ENCODE measurements at regions not wholly inside any gene's neighbourhood (a gene's known extent, or its start where the extent isn't known, plus 50 kb on each side); places are given as distances from the start of the nearest gene placed in this dataset.

GRCh38 chr15:97604677-97605076 lies 355.8 kb upstream of the ARRDC4 start:
- TF ChIP-seq CTCF (IDR thresholded peaks at IDR 0.05; ENCODE audit: borderline replicate concordance, insufficient read depth, low read depth, low read length), result no peak
- H3K4me3 ChIP-seq (ENCODE audit: low read depth, low read length), result no peak overlapping the region

DNA sequence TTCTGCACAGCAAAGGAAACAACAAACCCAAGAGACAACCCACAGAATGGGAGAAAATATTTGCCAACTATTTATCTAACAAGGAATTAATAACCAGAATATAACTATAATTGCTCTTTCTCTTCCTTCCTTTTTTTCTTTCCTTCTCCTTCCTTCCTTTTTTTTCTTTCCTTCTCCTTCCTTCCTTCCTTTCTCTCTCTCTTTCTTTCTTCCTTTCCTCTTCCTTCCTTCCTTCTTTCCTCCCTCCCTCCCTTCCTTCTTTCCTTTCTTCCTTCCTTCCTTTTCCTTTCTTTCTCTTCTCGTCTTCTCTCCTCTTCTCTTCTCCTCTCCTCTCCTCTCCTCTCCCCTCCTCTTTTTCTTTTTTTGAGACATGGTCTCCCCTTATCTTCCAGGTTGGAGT lies 345.4 kb upstream of the ARRDC4 start:
- no peak overlapping the region for H3K4me3 ChIP-seq (ENCODE audit: low read depth, low read length)
- TF ChIP-seq CTCF (IDR thresholded peaks at IDR 0.05; ENCODE audit: borderline replicate concordance, insufficient read depth, low read depth, low read length), result no peak

GRCh38 chr15:97623091-97623661 lies 337.3 kb upstream of the ARRDC4 start:
- H3K4me3 ChIP-seq (ENCODE audit: low read depth, low read length), result no peak overlapping the region
- no peak for TF ChIP-seq CTCF (IDR thresholded peaks at IDR 0.05; ENCODE audit: borderline replicate concordance, insufficient read depth, low read depth, low read length)

GRCh38 chr15:97627634-97628033 lies 332.9 kb upstream of the ARRDC4 start:
- TF ChIP-seq CTCF (IDR thresholded peaks at IDR 0.05; ENCODE audit: borderline replicate concordance, insufficient read depth, low read depth, low read length), result no peak
- H3K4me3 ChIP-seq (ENCODE audit: low read depth, low read length), result no peak overlapping the region

DNA sequence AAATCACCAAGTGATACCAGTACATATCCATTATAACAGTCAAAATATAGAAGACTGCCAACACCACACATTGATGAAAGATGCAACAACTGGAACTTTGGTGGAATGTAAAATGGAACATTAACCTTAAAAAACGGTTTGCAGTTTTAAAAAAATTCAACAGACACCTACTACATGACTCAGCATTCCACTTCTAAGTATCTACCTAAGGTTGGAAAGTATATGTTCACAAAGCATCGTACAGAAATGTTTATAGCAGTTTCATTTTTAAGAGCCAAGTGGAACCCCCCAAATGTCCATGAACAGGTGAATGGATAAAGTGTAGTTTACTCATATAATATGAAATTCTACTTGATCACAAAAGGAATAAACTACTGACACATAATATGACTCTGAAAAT lies 314.7 kb upstream of the ARRDC4 start:
- no peak for TF ChIP-seq CTCF (IDR thresholded peaks at IDR 0.05; ENCODE audit: borderline replicate concordance, insufficient read depth, low read depth, low read length)
- H3K4me3 ChIP-seq (ENCODE audit: low read depth, low read length), result no peak overlapping the region

DNA sequence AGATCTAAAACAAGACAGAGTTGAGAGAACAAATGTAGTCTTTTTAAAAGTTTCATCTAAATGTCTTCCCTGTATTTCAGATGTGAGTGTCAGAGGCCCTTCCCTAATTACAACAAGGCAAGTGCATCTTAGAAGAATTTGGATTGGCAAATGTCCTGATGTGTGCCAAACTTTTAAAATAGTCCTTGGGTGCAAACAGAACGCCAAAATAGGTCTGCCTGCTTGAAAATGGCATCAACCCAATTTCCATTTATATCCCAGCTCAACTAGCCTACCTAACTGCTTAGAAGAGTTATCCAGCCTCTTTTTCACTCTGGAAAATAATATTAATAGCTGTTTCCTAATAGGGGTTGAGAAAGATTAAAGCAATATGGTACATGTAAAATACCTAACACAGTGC lies 311.8 kb upstream of the ARRDC4 start:
- no peak for TF ChIP-seq CTCF (IDR thresholded peaks at IDR 0.05; ENCODE audit: borderline replicate concordance, insufficient read depth, low read depth, low read length)
- no peak overlapping the region for H3K4me3 ChIP-seq (ENCODE audit: low read depth, low read length)

- no peak overlapping the region for H3K4me3 ChIP-seq (ENCODE audit: low read depth, low read length)
- no peak for TF ChIP-seq CTCF (IDR thresholded peaks at IDR 0.05; ENCODE audit: borderline replicate concordance, insufficient read depth, low read depth, low read length)
Measured at GRCh38 chr15:97652041-97652440, 308.5 kb upstream of the ARRDC4 start.
